HepG2 (cell line): ENCODE measurements at regions not wholly inside any gene's neighbourhood (a gene's known extent, or its start where the extent isn't known, plus 50 kb on each side); places are given as distances from the start of the nearest gene placed in this dataset.
"Not testable (repeated sequence)": the region's sequence is repeated elsewhere in the genome, so short reads cannot be mapped to it uniquely, and the experiment has no call there.

Experiments
- ATAC-seq: fragments of 200-7000 bp; cut with Tn5 transposase; 3 replicates; pipeline ENCODE4 v1.9.1; 2020; ENCODE audit warnings: mild to moderate bottlenecking, moderate library complexity
- BruUV-seq: library from RNA; stranded (reverse); fragments of 400-500 nt; replicated peaks from 2 replicates; lab custom pipeline; 2021; lab: Mats Ljungman, UMichigan
- CTCF ChIA-PET: fragments of 300-600 bp; formaldehyde crosslinking; extraction: SDS; loops from one replicate; lab custom pipeline; 2021; ENCODE audit warnings: low total read pairs, inconsistent platforms, low intra/inter-chr PET ratio; lab: Yijun Ruan, JAX
- POLR2A ChIA-PET: fragments of 350-600 bp; sonication (Branson Sonifier 250); formaldehyde crosslinking; loops from one replicate; lab custom pipeline; 2020; ENCODE audit warnings: antibody characterized with exemption, inconsistent platforms; lab: Yijun Ruan, JAX
- DNase-seq: peaks from one replicate; pipeline ENCODE4 v3.0.0-alpha.2; 2015; ENCODE audit warnings: low spot score
- FAIRE-seq: peaks from 3 replicates; lab custom pipeline; 2011; peaks lifted over from hg19 to GRCh38; lab: Jason Lieb, UNC
- H2AFZ ChIP-seq: one replicate; pipeline ENCODE4 v1.6.1; 2011; ENCODE audit warnings: low read length, inconsistent platforms
- H3K27ac ChIP-seq: fragments of 300-600 bp; 3 replicates; pipeline ENCODE4 v1.8.0; 2011; ENCODE audit warnings: mixed run types, mild to moderate bottlenecking, mixed read lengths, low read length, inconsistent platforms; ENCODE audit not compliant: insufficient read depth; ENCODE audit errors: extremely low read length
- H3K27me3 ChIP-seq, 2 experiments: fragments of 200-600 bp in 1 of 2; 2 replicates in 1 of 2; 3 replicates in 1 of 2; pipeline versions ENCODE4 v1.6.0 to v1.8.0; 2011; ENCODE audit warnings: low read length in 2 of 2, mild to moderate bottlenecking in 2 of 2, moderate library complexity in 2 of 2, inconsistent platforms in 1 of 2; ENCODE audit not compliant: insufficient read depth in 2 of 2, control insufficient read depth in 1 of 2
- H3K36me3 ChIP-seq, 2 experiments: fragments of 200-600 bp in 1 of 2; replicated peaks in 1 of 2; 2 replicates in 1 of 2; 3 replicates in 1 of 2; pipeline versions ENCODE4 v1.5.1 to v1.8.0; 2011; ENCODE audit warnings: low read length in 2 of 2, inconsistent platforms in 1 of 2; ENCODE audit not compliant: insufficient read depth in 2 of 2, control insufficient read depth in 1 of 2
- H3K4me1 ChIP-seq: 2 replicates; pipeline ENCODE4 v1.5.1; 2012; ENCODE audit warnings: low read length, inconsistent platforms; ENCODE audit not compliant: insufficient read depth
- H3K4me2 ChIP-seq: 2 replicates; pipeline ENCODE4 v1.6.0; 2011; ENCODE audit warnings: low read depth, low read length, inconsistent platforms
- H3K4me3 ChIP-seq, 3 experiments: fragments of 200-600 bp in 1 of 3; sonication (generic), shearing (Covaris generic) in 1 of 3; replicated peaks in 1 of 3; 2 replicates each; pipeline ENCODE4 v1.5.1; 2011 to 2016; ENCODE audit warnings: low read length in 3 of 3, inconsistent platforms in 2 of 3, low read depth in 2 of 3, mild to moderate bottlenecking in 2 of 3, control low read depth in 1 of 3, mixed read lengths in 1 of 3; ENCODE audit not compliant: insufficient read depth in 1 of 3
- H3K79me2 ChIP-seq: one replicate; pipeline ENCODE4 v1.6.1; 2011; ENCODE audit warnings: low read length, inconsistent platforms; ENCODE audit not compliant: insufficient read depth
- H3K9ac ChIP-seq: 2 replicates; pipeline ENCODE4 v1.6.0; 2011; ENCODE audit warnings: mild to moderate bottlenecking, low read depth, low read length, inconsistent platforms; ENCODE audit not compliant: insufficient read depth
- H3K9me3 ChIP-seq: 2 replicates; pipeline ENCODE4 v1.5.1; 2012; ENCODE audit warnings: mild to moderate bottlenecking, low read length
- H4K20me1 ChIP-seq: 2 replicates; pipeline ENCODE4 v1.6.0; 2011; ENCODE audit warnings: inconsistent platforms, mild to moderate bottlenecking, low read length, moderate library complexity; ENCODE audit not compliant: insufficient read depth
- KLF15 ChIP-seq: sonication (generic); formaldehyde crosslinking; IDR thresholded peaks from 2 replicates; pipeline ENCODE4 v1.8.1; 2023; ENCODE audit warnings: borderline replicate concordance, mild to moderate bottlenecking, inconsistent platforms, missing genetic modification reagents, mixed read lengths
- MLX ChIP-seq: IDR thresholded peaks from 2 replicates; pipeline ENCODE4 v1.6.1; 2016
- MNT ChIP-seq: fragments of 450-650 bp; IDR thresholded peaks from 2 replicates; pipeline ENCODE4 v1.6.1; 2016
- NFKBIZ ChIP-seq: IDR thresholded peaks from 2 replicates; pipeline ENCODE4 v1.6.1; 2018; ENCODE audit warnings: missing genetic modification reagents, missing compliant biosample characterization
- SMC3 ChIP-seq: IDR thresholded peaks from 2 replicates; pipeline ENCODE4 v1.6.1; 2011; ENCODE audit warnings: low read length, improper control_type of control experiment
- ZHX1 ChIP-seq: sonication (generic); formaldehyde crosslinking; IDR thresholded peaks from 2 replicates; pipeline ENCODE4 v1.8.1; 2022; ENCODE audit warnings: low read depth, mild to moderate bottlenecking, missing genetic modification reagents
- ZNF788 ChIP-seq: sonication (generic); formaldehyde crosslinking; IDR thresholded peaks from 2 replicates; pipeline ENCODE4 v1.5.0; 2020; ENCODE audit warnings: mild to moderate bottlenecking, missing genetic modification reagents, borderline replicate concordance
- ZNF891 ChIP-seq: sonication (generic); formaldehyde crosslinking; IDR thresholded peaks from 2 replicates; pipeline ENCODE4 v1.5.0; 2020; ENCODE audit warnings: mild to moderate bottlenecking, missing genetic modification reagents
- WGBS: methylation state at CpG from one replicate; pipeline ENCODE4 v1.1.6; 2017; ENCODE audit warnings: low lambda C conversion rate; 5-methylcytosine and 5-hydroxymethylcytosine counted together
- in situ Hi-C: cut with HindIII; loops from 2 replicates; pipeline ENCODE4 v1.10.0; 2017; ENCODE audit warnings: low pct_unique_long_range_greater_than_20kb; ENCODE audit not compliant: extremely low pct_ligation_motif_present
- intact Hi-C: fragments of 100-400 bp; cut with micrococcal nuclease; formaldehyde crosslinking; loops from one replicate; pipeline ENCODE4 v1.10.0; 2022; ENCODE audit not compliant: unreplicated experiment

- CTCF ChIA-PET: no interaction called here
- DNase-seq: no peak
- H3K27me3 ChIP-seq: no peaks in the 10 kb centered on the region; a peak in 1 of 5 replicates
- H3K27ac ChIP-seq: no peak overlapping the region
- no peak overlapping the region for H3K4me2 ChIP-seq
- TF ChIP-seq ZNF788 (CRISPR knock-in tag): no peak
- TF ChIP-seq MNT: no peak
- TF ChIP-seq SMC3: no peak
- TF ChIP-seq ZHX1 (CRISPR knock-in tag): no peak
- TF ChIP-seq ZNF891 (CRISPR knock-in tag): no peak
- no peak for TF ChIP-seq NFKBIZ (CRISPR knock-in tag)
- TF ChIP-seq MLX (CRISPR knock-in tag): no peak
- TF ChIP-seq KLF15 (CRISPR knock-in tag): no peak
- H3K79me2 ChIP-seq: no peaks in the 10 kb centered on the region
- no TSS peak for BruUV-seq
- intact Hi-C loops (no loop called here), in situ Hi-C loops (no loop called here)
- WGBS: 46% methylated on average over 2 of the region's 2 CpGs
- H3K4me3 ChIP-seq: no peak overlapping the region
- H4K20me1 ChIP-seq: no peaks in the 10 kb centered on the region
- H2AFZ ChIP-seq: no peak overlapping the region
- ATAC-seq: no peak
- H3K9ac ChIP-seq: no peak overlapping the region
- FAIRE-seq: no peak
- POLR2A ChIA-PET: no interaction called here
- no peaks in the 10 kb centered on the region for H3K9me3 ChIP-seq
- H3K4me1 ChIP-seq: peaks cover 4% of the 10 kb centered on the region
- H3K36me3 ChIP-seq: no peaks in the 10 kb centered on the region
Measured at GRCh38 chr1:213513006-213513405, 462.0 kb downstream of the RPS6KC1 start.

GRCh38 chr1:213514408-213515179, 463.6 kb downstream of the RPS6KC1 start:
- ATAC-seq, FAIRE-seq, H3K4me3 ChIP-seq, H4K20me1 ChIP-seq, H3K9ac ChIP-seq, H3K27me3 ChIP-seq, CTCF ChIA-PET, DNase-seq, in situ Hi-C loops, intact Hi-C loops, POLR2A ChIA-PET, H3K36me3 ChIP-seq, BruUV-seq, H3K27ac ChIP-seq, H3K9me3 ChIP-seq, H3K79me2 ChIP-seq, H3K4me2 ChIP-seq, H2AFZ ChIP-seq: not testable (repeated sequence)
- H3K4me1 ChIP-seq: peaks cover 20% of the 10 kb centered on the region
- WGBS: 84% methylated on average over 4 of the region's 5 CpGs
